CD4-positive, alpha-beta T cell treated with Interleukin-15 for 1 hour (primary cell): ENCODE measurements at regions not wholly inside any gene's neighbourhood (a gene's known extent, or its start where the extent isn't known, plus 50 kb on each side); places are given as distances from the start of the nearest gene placed in this dataset.
"Not testable (repeated sequence)": the region's sequence is repeated elsewhere in the genome, so short reads cannot be mapped to it uniquely, and the experiment has no call there.

Experiments used
- DNase-seq: peaks from one replicate; pipeline ENCODE4 v3.0.0-alpha.2; 2020

GRCh38 chr21:10437977-10438376, 83.4 kb upstream of the TPTE start:
- not testable (repeated sequence) for DNase-seq

- not testable (repeated sequence) for DNase-seq
These were observed 80.7 kb upstream of the TPTE start for GRCh38 chr21:10440639-10441038.

- DNase-seq: not testable (repeated sequence)
These were observed 79.4 kb upstream of the TPTE start for GRCh38 chr21:10442018-10442417.

GRCh38 chr21:10445685-10446084, 75.7 kb upstream of the TPTE start:
- not testable (repeated sequence) for DNase-seq

- not testable (repeated sequence) for DNase-seq
These were observed 71.9 kb upstream of the TPTE start for GRCh38 chr21:10449451-10449850.

- not testable (repeated sequence) for DNase-seq
These were observed 70.1 kb upstream of the TPTE start for GRCh38 chr21:10451274-10451673.

- not testable (repeated sequence) for DNase-seq
These were observed 63.6 kb upstream of the TPTE start for GRCh38 chr21:10457765-10458164.

- DNase-seq: not testable (repeated sequence)
These were observed 60.4 kb upstream of the TPTE start for GRCh38 chr21:10460957-10461356.

- DNase-seq: not testable (repeated sequence)
These were observed 59.9 kb upstream of the TPTE start for GRCh38 chr21:10461445-10461844.

GRCh38 chr21:10463156-10463555, 58.2 kb upstream of the TPTE start:
- DNase-seq: no peak

GRCh38 chr21:10464975-10465374, 56.4 kb upstream of the TPTE start:
- DNase-seq: no peak

- DNase-seq: peak; percentile 27
These were observed 55.8 kb upstream of the TPTE start for GRCh38 chr21:10465524-10466110.

GRCh38 chr21:10466200-10466599, 55.2 kb upstream of the TPTE start:
- DNase-seq: no peak
